HG03135 (cell line): ENCODE measurements at regions not wholly inside any gene's neighbourhood (a gene's known extent, or its start where the extent isn't known, plus 50 kb on each side); places are given as distances from the start of the nearest gene placed in this dataset.

Experiments
- ATAC-seq: cut with Tn5 transposase; IDR thresholded peaks from one replicate; pipeline ENCODE4 v1.9.1; 2021; ENCODE audit warnings: mild to moderate bottlenecking, moderate library complexity; ENCODE audit not compliant: unreplicated experiment

DNA sequence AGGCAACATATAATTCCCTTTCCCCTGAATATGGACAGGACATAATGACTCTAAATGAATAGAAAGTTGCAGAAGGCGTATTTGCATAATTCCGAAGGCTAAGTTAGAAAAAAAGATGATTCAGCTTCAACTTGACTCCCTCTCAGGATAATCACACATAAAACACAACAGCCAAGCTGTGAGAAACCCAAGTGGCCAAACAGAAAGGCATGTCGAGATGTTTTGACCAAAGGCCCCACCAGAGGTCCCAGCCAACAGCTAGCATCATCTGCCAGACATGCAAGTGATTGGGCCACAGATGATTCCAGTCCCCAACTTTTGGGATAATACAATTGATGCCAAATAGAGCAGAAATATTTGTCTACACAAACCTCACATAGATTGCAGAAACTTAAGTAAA lies 444.9 kb downstream of the LTN1 start:
- no peak for ATAC-seq

DNA sequence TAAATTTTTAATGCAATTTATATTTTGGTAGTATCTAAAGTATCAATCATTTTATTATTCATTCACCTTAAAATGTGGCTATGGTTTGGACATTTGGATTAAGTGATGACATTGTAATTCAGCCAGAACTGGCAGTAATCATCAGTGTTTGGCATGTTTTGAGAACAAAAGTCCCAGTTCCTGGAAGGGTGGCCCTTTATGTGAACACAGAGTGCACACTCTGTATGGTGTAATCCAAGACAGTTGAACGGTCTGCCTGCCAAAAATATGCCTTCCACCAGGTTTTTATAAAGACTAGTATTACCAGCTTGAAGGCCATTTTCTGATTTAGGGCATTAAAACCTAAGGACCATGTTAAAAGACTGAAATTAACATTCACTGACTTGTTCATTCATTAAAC lies 448.7 kb downstream of the LTN1 start:
- ATAC-seq: no peak

DNA sequence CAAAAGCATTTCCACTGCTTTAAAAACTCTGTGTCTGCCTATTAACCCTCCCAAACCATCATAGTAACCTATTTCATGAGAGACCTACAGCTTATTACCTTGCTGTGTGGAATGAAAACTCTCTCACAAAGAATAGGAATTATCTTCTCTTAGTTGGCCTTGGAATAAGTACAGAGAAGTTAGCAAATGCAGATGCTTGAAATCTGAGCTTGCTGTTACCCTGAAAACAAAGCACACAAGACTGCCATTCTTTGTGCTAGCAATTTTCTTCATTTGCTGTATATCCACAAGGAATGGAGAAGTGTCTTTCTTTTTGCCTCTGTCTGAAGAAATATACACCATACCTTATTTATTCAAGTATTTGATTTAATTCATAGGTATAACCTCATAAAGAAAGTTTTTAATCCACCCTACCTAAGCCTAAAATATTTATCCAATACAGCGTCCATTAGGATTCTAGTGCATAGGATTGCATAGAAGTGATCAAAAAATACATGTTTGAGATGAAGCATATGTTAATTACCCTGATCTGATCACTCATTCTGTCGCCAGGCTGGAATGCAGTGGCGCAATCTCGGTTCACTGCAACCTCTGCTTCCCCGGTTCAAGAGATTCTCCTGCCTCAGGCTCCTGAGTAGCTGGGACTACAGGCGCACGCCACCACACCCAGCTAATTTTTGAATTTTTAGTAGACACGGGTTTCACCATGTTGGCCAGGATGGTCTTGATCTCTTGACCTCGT lies 451.1 kb downstream of the LTN1 start:
- no peak for ATAC-seq

DNA sequence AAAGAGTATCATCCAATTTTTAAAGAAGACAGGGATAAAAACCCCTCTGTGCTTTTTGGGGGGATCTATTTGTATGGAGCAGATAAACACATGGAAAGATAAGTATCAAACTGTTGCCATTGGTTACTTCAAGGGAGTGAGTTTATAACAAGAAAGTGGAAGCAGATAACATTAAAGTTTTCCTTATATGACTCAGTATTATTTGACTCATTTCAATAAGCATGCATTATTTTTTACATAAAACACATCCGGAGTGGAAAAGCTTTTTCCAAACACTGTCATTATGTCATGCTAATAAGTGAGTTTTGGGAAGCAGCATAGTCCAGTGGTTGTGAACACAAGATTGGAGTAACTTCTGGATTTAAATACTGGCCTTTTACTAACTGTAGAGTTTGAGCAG lies 452.2 kb downstream of the LTN1 start:
- ATAC-seq: no peak

DNA sequence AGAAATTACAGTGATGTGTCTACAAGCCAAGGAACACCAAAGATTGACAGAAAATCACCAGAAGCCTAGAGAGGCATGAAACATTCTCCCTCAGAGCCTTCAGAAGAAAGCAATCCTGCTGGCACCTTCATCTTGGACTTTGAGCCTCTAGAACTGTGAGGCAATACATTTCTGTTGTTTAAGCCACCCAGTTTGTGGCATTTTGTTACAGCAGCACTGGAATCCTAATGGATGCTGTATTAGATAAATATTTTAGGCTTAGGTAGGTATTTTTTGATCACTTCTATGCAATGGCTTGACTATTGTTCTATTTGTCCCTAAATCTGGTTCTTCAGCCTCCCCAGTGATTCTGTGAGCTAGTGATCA lies 453.1 kb downstream of the LTN1 start:
- ATAC-seq: no peak

DNA sequence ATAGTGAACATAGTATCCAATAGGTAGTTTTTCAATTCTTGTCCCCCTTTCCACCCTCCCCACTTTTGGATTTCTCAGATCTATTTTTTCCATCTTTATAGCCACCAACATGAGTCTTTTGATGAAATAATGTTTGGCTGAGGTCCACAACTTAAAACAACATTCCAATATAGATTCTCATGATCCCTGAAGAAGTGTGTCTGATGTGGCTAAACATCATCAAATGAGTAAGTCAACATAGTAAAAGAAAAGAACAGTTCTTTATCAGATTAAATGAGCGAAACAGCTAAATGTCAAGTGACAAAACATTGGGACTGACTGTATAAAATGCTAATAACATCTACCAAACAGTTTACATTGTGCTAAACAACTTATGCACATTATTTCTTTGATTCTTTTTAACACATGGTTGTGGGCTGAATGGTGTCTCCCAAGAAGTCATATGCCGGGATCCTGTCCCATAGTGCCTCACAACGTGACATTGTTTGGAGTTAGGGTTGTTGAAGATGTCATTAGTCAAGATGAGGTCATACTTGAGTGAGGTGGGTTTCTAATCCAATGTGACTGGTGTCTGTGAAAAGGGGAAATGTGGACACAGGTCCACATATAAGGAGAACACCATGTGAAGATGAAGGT lies 453.6 kb downstream of the LTN1 start:
- no peak for ATAC-seq

DNA sequence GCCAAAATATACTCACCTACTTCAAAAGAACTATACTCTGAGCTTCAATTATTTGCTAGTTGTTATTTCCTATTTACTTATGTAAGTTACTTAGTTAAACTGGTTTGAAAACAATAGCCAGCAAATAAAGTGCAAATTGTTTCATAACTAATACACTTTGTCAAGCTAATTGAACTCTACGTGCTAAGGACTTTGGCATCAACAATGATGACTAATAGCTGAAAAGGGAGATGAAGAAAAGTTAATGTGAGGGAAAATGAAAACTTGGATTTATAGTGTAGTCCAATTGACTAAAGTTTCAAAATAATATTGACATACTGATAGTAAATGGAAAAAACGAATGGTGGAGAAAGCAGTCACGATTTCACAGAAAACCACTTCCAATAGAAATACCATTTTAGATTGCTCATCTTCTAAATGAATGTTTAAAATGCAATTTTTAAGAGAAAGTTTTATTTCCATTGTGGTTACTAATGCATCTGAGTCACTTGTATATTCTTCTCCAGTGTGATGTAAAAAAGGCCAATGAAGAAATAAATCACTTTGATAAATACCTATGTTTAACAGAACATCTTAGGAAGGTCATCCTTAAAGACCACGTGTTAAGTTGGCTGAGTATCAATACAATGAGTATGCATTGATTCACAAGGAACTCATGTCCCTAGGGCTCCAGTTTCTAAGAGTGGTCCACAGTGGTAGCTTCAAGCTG lies 455.2 kb downstream of the LTN1 start:
- no peak for ATAC-seq

DNA sequence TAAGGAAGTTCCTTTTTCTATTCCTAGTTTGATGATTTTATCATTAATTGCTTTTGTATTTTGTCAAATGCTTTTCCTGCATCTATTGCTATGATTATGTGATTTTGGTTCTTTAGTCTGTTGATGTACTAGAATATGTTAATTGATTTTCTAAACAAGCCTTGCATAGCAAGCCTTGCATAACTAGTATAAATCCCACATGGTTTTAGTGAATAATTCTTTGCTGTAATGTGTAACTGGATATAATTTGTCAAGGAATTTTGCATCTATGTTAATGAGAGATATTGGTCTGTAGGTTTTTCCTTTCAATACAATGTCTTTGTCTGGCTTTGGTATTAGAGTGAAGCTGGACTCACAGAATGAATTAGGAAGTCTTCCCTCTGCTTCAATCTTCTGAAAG lies 460.2 kb downstream of the LTN1 start:
- no peak for ATAC-seq

DNA sequence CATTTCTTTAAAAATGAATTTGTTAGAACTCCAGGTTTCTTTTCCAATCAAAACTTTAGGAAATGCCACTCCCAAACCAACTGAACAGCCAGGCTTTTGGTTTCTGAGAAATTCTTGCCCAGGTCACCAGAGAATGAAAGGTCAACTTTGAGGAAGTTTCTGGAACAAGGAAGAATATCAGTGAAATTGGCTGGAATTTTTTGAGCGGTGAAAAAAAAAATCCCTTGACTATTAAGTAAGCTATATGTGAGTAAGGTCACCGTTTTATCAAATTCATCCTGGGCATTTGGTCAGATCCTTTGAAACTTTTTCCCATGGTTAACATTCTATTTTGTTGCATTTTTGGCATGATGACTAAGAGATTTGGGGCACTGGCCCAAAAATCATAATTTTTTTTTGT lies 469.3 kb downstream of the LTN1 start:
- no peak for ATAC-seq

DNA sequence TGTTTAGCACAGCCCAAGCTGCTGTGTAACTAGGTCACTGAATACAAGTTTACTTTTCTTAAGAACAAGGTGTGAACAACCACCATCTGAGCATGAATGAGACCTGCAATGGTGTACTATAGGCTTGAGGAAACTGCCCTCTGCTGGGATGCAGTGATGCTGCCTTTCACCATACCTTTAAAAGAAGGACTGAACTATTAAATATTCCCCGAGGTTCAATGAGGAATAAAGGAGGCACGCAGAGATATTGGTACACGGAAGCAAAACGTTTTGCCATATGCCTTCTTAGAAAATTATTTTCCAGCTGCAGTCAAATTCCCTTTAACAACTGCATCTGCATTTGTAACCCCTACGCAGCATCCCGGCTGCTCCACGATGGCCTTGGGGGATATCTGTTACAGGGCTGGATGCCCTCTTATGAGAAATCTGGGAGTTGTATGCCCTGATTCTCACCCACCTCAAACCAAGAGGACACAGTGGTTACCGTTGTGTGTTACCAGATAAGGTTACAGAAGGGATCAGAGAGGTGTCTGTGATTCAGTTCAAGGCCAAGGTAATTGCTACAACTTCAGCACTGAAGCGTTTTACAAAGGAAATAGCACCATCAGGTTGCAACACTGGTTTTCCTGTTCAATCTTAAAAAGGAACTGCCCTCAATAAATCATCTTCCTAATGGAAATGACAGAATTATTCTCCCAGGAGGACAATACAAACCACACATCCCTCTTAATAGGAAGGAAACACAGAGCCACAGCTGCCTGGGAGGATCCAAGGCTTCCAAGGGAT lies 470.5 kb downstream of the LTN1 start:
- no peak for ATAC-seq

DNA sequence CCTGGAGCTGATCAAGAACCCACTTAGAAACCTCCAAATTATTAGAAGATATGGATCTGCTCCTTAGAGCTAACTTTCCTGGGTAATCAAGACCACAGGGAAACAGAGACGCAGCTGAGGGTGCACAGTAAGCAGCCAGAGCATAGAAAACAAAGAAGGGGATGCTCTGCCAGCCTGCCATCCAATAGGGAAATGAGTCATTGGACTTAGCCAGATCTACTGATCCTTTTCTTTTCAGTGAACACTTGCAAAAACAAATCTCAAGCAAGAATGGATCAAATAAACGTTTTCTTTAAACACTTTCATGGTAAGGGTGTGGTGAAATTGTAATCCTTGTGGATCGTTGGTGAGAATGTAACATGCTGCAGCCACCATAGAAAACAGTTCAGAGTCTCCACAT lies 474.0 kb downstream of the LTN1 start:
- ATAC-seq: no peak

DNA sequence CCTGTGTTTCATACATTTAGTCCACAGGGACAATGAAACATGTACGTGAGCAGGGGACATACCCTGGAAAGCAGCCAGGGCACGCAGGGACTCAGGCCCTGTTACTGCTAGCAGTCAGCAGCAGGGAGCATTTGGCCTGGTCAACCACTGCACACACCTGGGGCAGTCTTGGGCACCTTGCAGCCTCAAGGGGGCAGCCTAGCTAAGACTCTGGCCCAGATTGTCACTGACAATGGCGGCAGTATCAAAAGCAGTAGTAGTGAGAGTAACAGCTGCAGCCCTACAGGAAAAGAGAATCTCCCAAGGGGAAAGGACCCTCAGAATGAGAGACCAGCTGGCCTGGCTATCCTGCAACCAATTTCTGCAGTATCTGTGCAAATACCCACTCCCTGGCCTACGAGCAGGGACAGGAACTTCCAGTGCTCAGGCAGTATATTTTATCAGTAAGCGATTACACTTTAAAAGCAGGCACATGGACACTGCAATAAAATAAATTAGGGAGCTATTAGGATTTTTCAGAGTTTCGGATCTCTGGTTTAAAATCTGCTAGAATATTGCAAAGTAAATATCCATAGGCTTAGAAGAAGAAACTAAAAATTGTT lies 475.6 kb downstream of the LTN1 start:
- ATAC-seq: peak; percentile 98

DNA sequence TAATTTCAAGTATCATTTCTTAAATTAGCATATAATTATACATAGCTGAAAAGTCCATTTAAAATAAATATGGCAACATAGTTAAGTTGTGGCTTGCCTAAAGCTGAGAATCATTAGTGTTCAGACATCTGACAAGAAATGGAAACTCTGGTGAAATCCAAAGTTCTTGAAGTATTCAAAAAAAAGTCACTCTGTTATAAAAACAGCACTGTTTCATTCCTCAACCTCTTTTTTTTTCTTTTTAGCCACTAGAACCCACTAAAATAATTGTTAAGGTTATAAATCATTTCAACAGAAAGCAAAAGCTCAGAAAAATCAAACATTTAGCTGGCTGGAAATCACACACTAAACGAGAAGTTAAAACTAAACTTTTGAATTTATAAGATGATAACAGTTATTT lies 476.7 kb downstream of the LTN1 start:
- ATAC-seq: no peak

DNA sequence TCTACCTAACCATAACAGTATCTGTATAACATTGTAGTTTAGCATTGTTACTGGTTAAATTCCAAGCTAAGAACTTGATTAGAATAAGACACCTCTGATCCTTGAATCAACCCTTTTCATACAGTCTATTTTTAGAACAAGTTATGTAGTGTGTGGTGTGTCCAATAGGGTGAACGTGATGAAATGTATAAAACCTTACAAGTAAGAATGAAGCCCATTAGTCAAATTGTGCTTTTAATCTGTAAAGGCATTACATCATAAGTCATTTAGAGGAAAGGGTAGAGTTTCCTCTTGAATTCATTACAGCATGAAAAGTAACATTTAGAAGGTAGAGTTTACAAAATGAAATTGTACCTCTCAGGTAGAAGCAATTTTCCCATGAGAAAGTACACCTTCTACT lies 479.2 kb downstream of the LTN1 start:
- no peak for ATAC-seq

DNA sequence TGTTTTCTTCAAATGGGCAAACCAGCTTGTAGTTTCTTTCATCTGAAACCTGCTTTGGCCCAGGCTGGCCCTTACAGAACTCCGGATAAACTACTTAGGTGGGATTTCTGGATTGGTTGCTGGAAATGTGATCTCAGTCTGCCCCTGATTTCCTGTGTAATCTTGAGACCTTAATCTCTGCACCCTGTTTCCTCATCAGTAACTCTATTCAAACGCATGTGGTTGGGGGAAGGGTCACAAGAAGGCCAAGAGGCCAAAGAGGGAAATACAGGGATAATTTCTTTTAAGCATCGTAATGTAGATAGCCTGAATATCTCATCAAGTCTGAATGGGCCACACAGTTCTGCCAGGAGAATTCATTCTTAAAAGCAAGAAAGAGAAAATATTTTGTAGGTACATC lies 483.6 kb downstream of the LTN1 start:
- no peak for ATAC-seq

DNA sequence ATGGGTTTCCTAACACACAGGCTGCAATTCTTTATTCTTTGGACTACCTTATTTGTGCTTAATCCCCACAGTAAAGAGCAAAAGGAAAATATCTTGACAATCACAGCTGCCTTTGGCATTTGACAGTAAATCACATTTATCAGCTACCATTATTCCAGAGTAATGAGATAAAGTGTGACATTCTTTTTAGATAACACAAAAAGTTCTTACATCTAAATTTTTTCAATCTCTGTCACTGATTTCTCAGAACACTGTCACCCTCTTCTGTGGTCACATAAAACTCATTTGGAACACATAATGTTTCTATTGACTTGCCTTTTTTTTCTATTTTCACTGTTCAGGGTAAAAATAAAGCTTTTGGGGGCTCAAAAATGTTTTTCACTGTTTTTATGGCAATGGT lies 484.6 kb downstream of the LTN1 start:
- no peak for ATAC-seq

DNA sequence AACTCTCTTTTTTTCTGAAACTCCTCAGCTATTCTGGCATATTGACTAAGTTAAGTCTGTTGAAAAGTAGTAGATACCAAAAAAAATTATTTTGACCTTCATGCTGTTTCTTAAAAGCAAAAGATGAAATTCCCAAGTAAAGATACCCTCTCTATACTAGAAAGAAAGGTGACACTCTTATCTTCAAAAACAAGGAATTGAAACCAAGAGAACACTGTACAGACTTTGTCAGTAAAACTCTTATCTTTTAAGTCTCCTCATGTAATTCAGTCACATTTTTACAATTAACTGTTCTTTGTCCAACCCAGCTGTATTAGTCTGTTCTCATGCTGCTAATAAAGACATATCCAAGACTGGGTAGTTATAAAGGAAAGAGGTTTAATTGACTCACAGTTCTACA lies 496.2 kb downstream of the LTN1 start:
- ATAC-seq: no peak

DNA sequence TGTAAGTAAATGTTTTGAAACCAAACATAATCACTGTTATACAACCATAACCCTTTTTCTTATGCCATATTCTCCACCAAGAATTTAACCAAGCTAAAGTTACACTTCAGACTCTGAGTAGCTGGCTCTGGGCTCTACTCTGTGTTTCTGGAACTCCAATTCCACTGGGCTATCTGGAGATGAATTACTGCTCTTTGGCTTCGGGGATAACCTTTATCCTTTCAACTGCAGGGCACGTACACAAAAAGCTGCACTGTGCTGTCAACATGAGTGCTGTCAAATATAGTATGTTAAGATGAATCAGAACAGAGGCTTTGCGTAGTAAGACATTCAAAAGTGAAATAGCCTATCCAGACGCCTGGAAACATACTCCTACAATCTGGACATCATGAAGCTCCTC lies 500.6 kb downstream of the LTN1 start:
- no peak for ATAC-seq

DNA sequence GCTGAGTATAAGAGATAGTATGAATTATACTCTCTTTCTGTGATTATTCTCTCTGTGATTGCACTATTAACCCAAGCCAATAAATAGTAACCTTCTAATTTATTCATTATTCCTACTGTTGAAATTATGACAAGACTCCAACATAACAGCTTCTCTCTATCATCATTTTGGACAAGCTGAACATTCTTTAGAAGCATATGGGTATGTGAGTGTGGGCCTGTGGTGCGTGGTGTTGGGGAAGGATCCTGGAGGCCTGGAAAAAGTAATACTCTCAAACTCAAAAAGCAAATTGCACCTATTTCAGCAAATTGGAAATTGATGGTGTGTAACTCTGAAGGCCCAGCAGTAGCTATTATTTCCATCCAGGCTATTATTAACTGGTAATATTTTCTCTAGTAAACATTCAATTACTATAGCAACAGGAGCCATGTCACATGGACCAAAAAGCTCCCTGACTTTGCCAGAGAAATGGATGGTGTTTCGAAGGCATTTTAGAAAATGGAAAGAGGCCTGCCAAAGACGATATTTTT lies 502.8 kb downstream of the LTN1 start:
- no peak for ATAC-seq

DNA sequence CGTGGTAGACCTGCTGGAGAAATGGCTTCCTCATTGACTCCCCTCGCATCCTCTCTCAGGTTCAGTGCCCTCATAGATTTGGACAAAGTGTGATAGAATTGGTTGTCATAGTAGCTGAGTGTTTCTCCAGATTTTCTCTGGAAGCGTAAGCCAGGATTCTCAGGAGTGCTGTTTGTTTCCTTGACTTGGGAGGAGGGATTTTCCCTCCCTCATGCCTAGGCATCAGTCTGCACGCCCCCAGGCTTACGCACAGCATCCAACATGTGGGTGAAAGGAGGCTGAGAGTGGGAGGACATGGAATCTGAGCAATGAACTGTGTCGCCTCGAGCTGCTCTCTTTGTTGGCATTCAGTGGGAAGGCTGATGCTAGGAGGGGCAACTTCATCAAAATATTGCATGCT lies 503.5 kb downstream of the LTN1 start:
- ATAC-seq: no peak
